Type B pancreatic cell (in vitro differentiated cells): ENCODE measurements at regions not wholly inside any gene's neighbourhood (a gene's known extent, or its start where the extent isn't known, plus 50 kb on each side); places are given as distances from the start of the nearest gene placed in this dataset.
A peak's percentile ranks its signal among the peaks of the same experiment; 100 is the strongest.

Source experiments
- DNase-seq: peaks from one replicate; pipeline ENCODE4 v3.0.0; 2021; ENCODE audit warnings: mixed read lengths; ENCODE audit not compliant: unreplicated experiment; ENCODE audit errors: extremely low spot score
- H3K27ac Mint-ChIP-seq: 2 replicates; pipeline ENCODE4 v1.8.0; 2021; ENCODE audit warnings: mild to moderate bottlenecking, mixed read lengths
- H3K27me3 Mint-ChIP-seq: 2 replicates; pipeline ENCODE4 v1.8.0; 2021; ENCODE audit warnings: mixed read lengths
- H3K36me3 Mint-ChIP-seq: 2 replicates; pipeline ENCODE4 v1.8.0; 2021; ENCODE audit warnings: mixed read lengths
- H3K4me1 Mint-ChIP-seq: one replicate; pipeline ENCODE4 v1.8.0; 2021; ENCODE audit warnings: mixed read lengths; ENCODE audit not compliant: unreplicated experiment
- H3K4me3 Mint-ChIP-seq: 2 replicates; pipeline ENCODE4 v1.8.0; 2021; ENCODE audit warnings: mild to moderate bottlenecking, mixed read lengths
- H3K9me3 Mint-ChIP-seq: 2 replicates; pipeline ENCODE4 v1.8.0; 2021; ENCODE audit warnings: mixed read lengths
- CTCF ChIP-seq: fragments of 200-600 bp; sonication (generic); conservative IDR thresholded peaks from 2 replicates; pipeline ENCODE4 v1.5.0; 2021; ENCODE audit warnings: antibody characterized with exemption, mild to moderate bottlenecking

- Mint-ChIP-seq H3K4me3 (no peak overlapping the region), H3K9me3 (peaks cover 4% of the 10 kb centered on the region), H3K4me1 (no peaks in the 10 kb centered on the region), H3K27me3 (no peaks in the 10 kb centered on the region), H3K36me3 (no peaks in the 10 kb centered on the region), H3K27ac (no peak overlapping the region)
- no peak for DNase-seq
- no peak for TF ChIP-seq CTCF
Measured at GRCh38 chr6:22435151-22435550, 134.2 kb upstream of the HDGFL1 start.

GRCh38 chr6:22436134-22436533 is 133.2 kb upstream of the HDGFL1 start:
- Mint-ChIP-seq H3K27me3 (no peaks in the 10 kb centered on the region), H3K4me3 (no peak overlapping the region), H3K4me1 (no peaks in the 10 kb centered on the region), H3K9me3 (peaks cover 4% of the 10 kb centered on the region), H3K36me3 (no peaks in the 10 kb centered on the region), H3K27ac (no peak overlapping the region)
- no peak for TF ChIP-seq CTCF
- DNase-seq = no peak

DNA sequence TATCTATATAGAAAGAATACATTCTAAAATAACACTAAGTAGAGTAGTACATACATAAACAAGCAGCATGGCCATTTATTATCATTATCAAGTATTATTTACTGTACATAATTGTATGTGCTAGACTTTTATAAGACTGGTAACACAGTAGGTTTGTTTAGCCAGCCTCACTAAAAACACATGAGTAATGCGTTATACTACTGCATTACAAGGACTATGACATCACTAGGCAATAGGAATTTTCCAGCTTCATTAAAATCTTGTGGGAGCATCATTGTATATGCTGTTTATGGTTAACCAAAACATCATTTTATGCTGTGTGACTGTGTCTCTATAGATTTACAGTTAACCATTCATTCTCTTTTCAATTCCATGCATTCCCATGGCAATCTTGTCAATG is 131.7 kb upstream of the HDGFL1 start:
- H3K27ac Mint-ChIP-seq = no peak overlapping the region
- no peaks in the 10 kb centered on the region for H3K36me3 Mint-ChIP-seq

DNA sequence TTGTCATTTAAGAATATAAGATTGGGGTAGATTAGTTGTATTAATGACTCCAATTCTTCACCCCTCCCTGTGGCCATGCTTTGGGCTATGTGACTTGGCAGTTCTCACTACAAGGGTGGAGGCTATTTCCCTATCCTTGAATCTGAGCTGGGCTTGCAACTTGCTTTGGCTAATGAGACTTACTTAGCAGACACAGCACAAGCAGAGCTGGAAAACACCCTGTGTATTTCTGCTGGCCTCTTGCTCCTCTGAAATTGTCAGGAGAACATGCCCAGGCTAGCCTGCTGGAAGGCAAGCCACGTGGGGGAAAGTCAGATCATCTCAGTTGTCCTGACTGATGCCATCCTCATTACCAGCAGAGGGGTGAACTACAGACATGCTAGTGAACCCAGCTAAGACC is 126.5 kb upstream of the HDGFL1 start:
- peak overlapping the region; percentile 75 for H3K27ac Mint-ChIP-seq
- no peaks in the 10 kb centered on the region for H3K36me3 Mint-ChIP-seq
- no peaks in the 10 kb centered on the region for H3K27me3 Mint-ChIP-seq
- no peak for TF ChIP-seq CTCF
- H3K4me3 Mint-ChIP-seq = no peak overlapping the region
- H3K9me3 Mint-ChIP-seq = no peaks in the 10 kb centered on the region
- DNase-seq = no peak
- peaks cover 14% of the 10 kb centered on the region for H3K4me1 Mint-ChIP-seq

More for the DNA sequence above, 131.7 kb upstream of the HDGFL1 start:
- Mint-ChIP-seq H3K4me1 (no peaks in the 10 kb centered on the region), H3K9me3 (peaks cover 4% of the 10 kb centered on the region), H3K4me3 (no peak overlapping the region), H3K27me3 (no peaks in the 10 kb centered on the region)
- DNase-seq = no peak
- no peak for TF ChIP-seq CTCF

DNA sequence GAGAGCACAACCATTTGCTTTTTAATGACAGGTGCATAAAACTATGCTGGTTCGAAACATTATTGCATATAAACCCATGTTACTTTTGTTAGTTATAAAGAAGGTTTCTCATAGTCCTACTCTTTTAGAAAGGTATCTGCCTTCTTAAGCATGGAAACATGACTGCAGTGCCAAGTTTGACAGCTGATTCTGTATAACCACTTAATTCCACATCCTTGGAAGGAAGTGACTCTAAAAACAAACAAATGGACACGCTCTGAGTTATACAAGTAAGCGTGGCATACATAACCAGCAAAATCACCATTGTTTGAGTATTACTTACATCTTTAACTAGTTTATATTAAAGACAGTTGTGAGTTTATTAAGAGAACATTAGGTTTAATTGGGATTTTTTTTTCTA is 125.0 kb upstream of the HDGFL1 start:
- peaks cover 22% of the 10 kb centered on the region for H3K4me1 Mint-ChIP-seq
- no peak for DNase-seq
- no peaks in the 10 kb centered on the region for H3K9me3 Mint-ChIP-seq
- H3K36me3 Mint-ChIP-seq = no peaks in the 10 kb centered on the region
- H3K27me3 Mint-ChIP-seq = no peaks in the 10 kb centered on the region
- H3K27ac Mint-ChIP-seq = no peak overlapping the region
- no peak overlapping the region for H3K4me3 Mint-ChIP-seq
- TF ChIP-seq CTCF = no peak

GRCh38 chr6:22445946-22446345 is 123.4 kb upstream of the HDGFL1 start:
- no peaks in the 10 kb centered on the region for H3K36me3 Mint-ChIP-seq
- no peaks in the 10 kb centered on the region for H3K27me3 Mint-ChIP-seq
- H3K9me3 Mint-ChIP-seq = no peaks in the 10 kb centered on the region
- no peak for DNase-seq
- H3K4me1 Mint-ChIP-seq = peaks cover 26% of the 10 kb centered on the region
- H3K4me3 Mint-ChIP-seq = no peak overlapping the region
- no peak for TF ChIP-seq CTCF
- H3K27ac Mint-ChIP-seq = no peak overlapping the region
